Keratinocyte (primary cell): ENCODE measurements at regions not wholly inside any gene's neighbourhood (a gene's known extent, or its start where the extent isn't known, plus 50 kb on each side); places are given as distances from the start of the nearest gene placed in this dataset.

Experiments used
- DNase-seq: peaks from one replicate; pipeline ENCODE4 v3.0.0-alpha.2; 2011; ENCODE audit warnings: low read depth, missing footprints, low spot score
- FAIRE-seq: peaks from 2 replicates; lab custom pipeline; 2011; peaks lifted over from hg19 to GRCh38; lab: Jason Lieb, UNC
- H2AFZ ChIP-seq: 2 replicates; pipeline ENCODE4 v1.6.0; 2012; ENCODE audit warnings: low read length, control low read depth, inconsistent platforms; ENCODE audit not compliant: control insufficient read depth
- H3K27ac ChIP-seq: 2 replicates; pipeline ENCODE4 v1.5.1; 2011; ENCODE audit warnings: low read length; ENCODE audit not compliant: control insufficient read depth, insufficient read depth
- H3K27me3 ChIP-seq: 3 replicates; pipeline ENCODE4 v1.6.0; 2011; ENCODE audit warnings: low read length; ENCODE audit not compliant: control insufficient read depth, insufficient read depth; ENCODE audit errors: extremely low read depth
- H3K36me3 ChIP-seq, 2 experiments: 2 replicates in 1 of 2; 3 replicates in 1 of 2; pipeline ENCODE4 v1.5.1; 2011; ENCODE audit warnings: low read length in 2 of 2, mild to moderate bottlenecking in 1 of 2; ENCODE audit not compliant: control insufficient read depth in 2 of 2, insufficient read depth in 2 of 2; ENCODE audit errors: extremely low read depth in 1 of 2
- H3K4me1 ChIP-seq: 3 replicates; pipeline ENCODE4 v1.5.1; 2011; ENCODE audit warnings: low read length; ENCODE audit not compliant: control insufficient read depth, insufficient read depth; ENCODE audit errors: extremely low read depth
- H3K4me2 ChIP-seq: 3 replicates; pipeline ENCODE4 v1.6.0; 2011; ENCODE audit warnings: low read depth, low read length; ENCODE audit not compliant: control insufficient read depth, insufficient read depth; ENCODE audit errors: extremely low read depth
- H3K4me3 ChIP-seq, 3 experiments: fragments of 200-600 bp in 1 of 3; sonication (generic) in 1 of 3; 2 replicates in 2 of 3; 3 replicates in 1 of 3; pipeline ENCODE4 v1.5.1; 2011 to 2016; ENCODE audit warnings: low read length in 3 of 3, mild to moderate bottlenecking in 3 of 3, control low read depth in 2 of 3, inconsistent platforms in 1 of 3, low read depth in 1 of 3, mixed read lengths in 1 of 3, mixed run types in 1 of 3, moderate library complexity in 1 of 3; ENCODE audit not compliant: control insufficient read depth in 2 of 3, insufficient read depth in 2 of 3; ENCODE audit errors: extremely low read depth in 1 of 3
- H3K79me2 ChIP-seq: 2 replicates; pipeline ENCODE4 v1.6.0; 2012; ENCODE audit warnings: low read length; ENCODE audit not compliant: control insufficient read depth, insufficient read depth
- H3K9ac ChIP-seq: 3 replicates; pipeline ENCODE4 v1.6.0; 2011; ENCODE audit warnings: low read length; ENCODE audit not compliant: control insufficient read depth, insufficient read depth; ENCODE audit errors: extremely low read depth
- H3K9me1 ChIP-seq: 3 replicates; pipeline ENCODE4 v1.6.0; 2011; ENCODE audit warnings: low read length; ENCODE audit not compliant: control insufficient read depth, insufficient read depth; ENCODE audit errors: extremely low read depth
- H3K9me3 ChIP-seq: 2 replicates; pipeline ENCODE4 v1.5.1; 2012; ENCODE audit warnings: low read depth, low read length; ENCODE audit not compliant: control insufficient read depth
- H4K20me1 ChIP-seq: 3 replicates; pipeline ENCODE4 v1.6.0; 2011; ENCODE audit warnings: low read length; ENCODE audit not compliant: control insufficient read depth, insufficient read depth; ENCODE audit errors: extremely low read depth
- EZH2 ChIP-seq: IDR thresholded peaks from one replicate; pipeline ENCODE4 v1.6.1; 2012; ENCODE audit warnings: inconsistent platforms, mild to moderate bottlenecking, low read length, moderate library complexity
- dilution Hi-C: fragments of 300-500 bp; cut with MboI; formaldehyde crosslinking; loops from one replicate; pipeline ENCODE4 v1.7.0; 2020; ENCODE audit warnings: low sequenced_read_pairs; ENCODE audit not compliant: extremely low pct_ligation_motif_present
- TF ChIP-seq, protein P1 (sequence below), 3 experiments: IDR thresholded peaks in 1 of 3; conservative IDR thresholded peaks in 1 of 3; optimal IDR thresholded peaks in 1 of 3; 2 replicates in 2 of 3; 3 replicates in 1 of 3; pipeline versions ENCODE3 to v1.5.1; 2011; ENCODE audit warnings: low read length in 3 of 3, mild to moderate bottlenecking in 3 of 3, moderate library complexity in 2 of 3, control low read depth in 1 of 3, inconsistent platforms in 1 of 3; ENCODE audit not compliant: insufficient read depth in 2 of 3; ENCODE audit errors: extremely low read depth in 1 of 3

DNA sequence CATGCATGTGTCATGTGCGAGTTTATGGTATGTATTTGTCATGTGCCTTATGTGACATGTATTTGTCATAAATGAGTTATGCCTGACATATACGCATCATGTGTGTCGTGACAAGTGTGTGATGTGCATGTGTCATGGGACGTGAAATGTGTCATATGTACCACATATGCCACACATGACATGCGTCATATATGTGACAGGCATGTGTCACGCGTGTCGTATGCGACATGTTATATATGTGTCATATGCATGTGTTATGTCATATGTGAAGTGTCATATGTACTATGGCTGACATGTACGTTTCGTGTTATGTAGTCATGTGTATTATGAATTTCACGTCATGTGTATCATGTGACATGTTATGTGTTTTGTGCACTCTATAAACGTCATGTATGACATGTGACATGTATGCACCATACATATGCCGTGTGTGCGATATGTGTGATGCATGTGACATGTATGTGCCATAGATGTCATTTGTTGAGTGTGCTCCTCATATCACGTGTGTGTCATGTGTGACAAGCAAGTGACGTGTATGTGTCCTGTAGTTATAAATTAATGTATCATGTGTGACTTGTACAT lies 2152.3 kb upstream of the PIK3C3 start:
- Histone ChIP-seq H3K79me2 (peaks cover 9% of the 10 kb centered on the region), H4K20me1 (no peaks in the 10 kb centered on the region), H3K9me3 (peaks cover 3% of the 10 kb centered on the region), H3K27ac (no peak overlapping the region), H3K4me3 (no peak overlapping the region), H3K9me1 (no peaks in the 10 kb centered on the region), H3K4me1 (no peaks in the 10 kb centered on the region), H3K9ac (no peak overlapping the region), H3K27me3 (no peaks in the 10 kb centered on the region), H2AFZ (no peak overlapping the region), H3K36me3 (no peaks in the 10 kb centered on the region), H3K4me2 (no peak overlapping the region)
- FAIRE-seq (peak; percentile 73), DNase-seq (no peak)
- TF ChIP-seq, protein P1, sequence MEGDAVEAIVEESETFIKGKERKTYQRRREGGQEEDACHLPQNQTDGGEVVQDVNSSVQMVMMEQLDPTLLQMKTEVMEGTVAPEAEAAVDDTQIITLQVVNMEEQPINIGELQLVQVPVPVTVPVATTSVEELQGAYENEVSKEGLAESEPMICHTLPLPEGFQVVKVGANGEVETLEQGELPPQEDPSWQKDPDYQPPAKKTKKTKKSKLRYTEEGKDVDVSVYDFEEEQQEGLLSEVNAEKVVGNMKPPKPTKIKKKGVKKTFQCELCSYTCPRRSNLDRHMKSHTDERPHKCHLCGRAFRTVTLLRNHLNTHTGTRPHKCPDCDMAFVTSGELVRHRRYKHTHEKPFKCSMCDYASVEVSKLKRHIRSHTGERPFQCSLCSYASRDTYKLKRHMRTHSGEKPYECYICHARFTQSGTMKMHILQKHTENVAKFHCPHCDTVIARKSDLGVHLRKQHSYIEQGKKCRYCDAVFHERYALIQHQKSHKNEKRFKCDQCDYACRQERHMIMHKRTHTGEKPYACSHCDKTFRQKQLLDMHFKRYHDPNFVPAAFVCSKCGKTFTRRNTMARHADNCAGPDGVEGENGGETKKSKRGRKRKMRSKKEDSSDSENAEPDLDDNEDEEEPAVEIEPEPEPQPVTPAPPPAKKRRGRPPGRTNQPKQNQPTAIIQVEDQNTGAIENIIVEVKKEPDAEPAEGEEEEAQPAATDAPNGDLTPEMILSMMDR (optimal IDR thresholded peaks at IDR 0.05 in 1 of 3, IDR thresholded peaks at IDR 0.05 in 1 of 3, conservative IDR thresholded peaks at IDR 0.05 in 1 of 3; ENCODE audit: extremely low read depth in 1 of 3, insufficient read depth in 2 of 3, low read length in 3 of 3), result no peak
- no peak for TF ChIP-seq EZH2
- dilution Hi-C loops, result no loop called here

DNA sequence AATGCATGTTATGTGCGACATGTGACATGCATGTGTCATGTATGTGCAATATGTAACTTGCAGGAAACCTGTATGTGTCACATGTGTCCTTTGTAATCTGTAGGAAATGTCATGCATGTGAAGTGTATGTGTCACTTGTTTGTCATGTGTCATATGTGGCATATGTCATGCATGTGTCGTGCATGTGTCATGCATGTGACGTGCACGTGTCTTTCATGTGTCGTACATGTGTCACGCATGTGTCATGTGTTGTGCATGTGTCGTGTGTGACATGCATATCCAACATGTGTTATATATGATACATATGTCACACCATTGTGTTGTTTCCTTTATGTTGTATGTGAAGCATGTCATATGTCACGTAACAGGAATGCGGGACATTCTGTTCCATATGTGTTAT lies 2153.2 kb upstream of the PIK3C3 start:
- Histone ChIP-seq H3K4me2 (no peak overlapping the region), H3K9me3 (peaks cover 3% of the 10 kb centered on the region), H4K20me1 (no peaks in the 10 kb centered on the region), H3K9ac (no peak overlapping the region), H3K27me3 (no peaks in the 10 kb centered on the region), H3K9me1 (no peaks in the 10 kb centered on the region), H3K4me3 (no peak overlapping the region), H3K4me1 (no peaks in the 10 kb centered on the region), H3K27ac (no peak overlapping the region), H3K36me3 (no peaks in the 10 kb centered on the region), H3K79me2 (peaks cover 12% of the 10 kb centered on the region), H2AFZ (no peak overlapping the region)
- dilution Hi-C loops, result no loop called here
- DNase-seq, result no peak
- TF ChIP-seq, protein P1 (optimal IDR thresholded peaks at IDR 0.05 in 1 of 3, IDR thresholded peaks at IDR 0.05 in 1 of 3, conservative IDR thresholded peaks at IDR 0.05 in 1 of 3; ENCODE audit: extremely low read depth in 1 of 3, insufficient read depth in 2 of 3, low read length in 3 of 3), result no peak
- no peak for TF ChIP-seq EZH2
- FAIRE-seq, result peak; percentile 67
